ENCODE measurements at regions not wholly inside any gene's neighbourhood (a gene's known extent, or its start where the extent isn't known, plus 50 kb on each side); places are given as distances from the start of the nearest gene placed in this dataset.

GRCh38 chr17:20784100-20784665 is 204.7 kb downstream of the CDRT15L2 start:
- TF ChIP-seq CTCF (IDR thresholded peaks at IDR 0.05 in 2 of 3, conservative IDR thresholded peaks at IDR 0.05 in 1 of 3; ENCODE audit: insufficient read depth in 2 of 3, low read depth in 1 of 3, low read length in 3 of 3) = no peak
- TF ChIP-seq MTA2 (IDR thresholded peaks at IDR 0.05; ENCODE audit: low read depth) = no peak
- no peak for TF ChIP-seq POLR2A (conservative IDR thresholded peaks at IDR 0.05)
- TF ChIP-seq ZNF780A (CRISPR knock-in tag; IDR thresholded peaks at IDR 0.05) = no peak
